ENCODE measurements at regions not wholly inside any gene's neighbourhood (a gene's known extent, or its start where the extent isn't known, plus 50 kb on each side); places are given as distances from the start of the nearest gene placed in this dataset.
"Not testable (repeated sequence)": the region's sequence is repeated elsewhere in the genome, so short reads cannot be mapped to it uniquely, and the experiment has no call there.

- no peak for DNase-seq (ENCODE audit: low spot score)
Observed at GRCh38 chr1:235059221-235059620, 69.4 kb downstream of the TOMM20 start.

GRCh38 chr1:235058695-235059094, 69.9 kb downstream of the TOMM20 start:
- DNase-seq (ENCODE audit: low spot score): no peak

GRCh38 chr1:235057385-235058306, 71.0 kb downstream of the TOMM20 start:
- DNase-seq (ENCODE audit: low spot score): no peak

- no peak for DNase-seq (ENCODE audit: low spot score)
Observed at GRCh38 chr1:235056937-235057336, 71.7 kb downstream of the TOMM20 start.

- DNase-seq (ENCODE audit: low spot score): no peak
Observed at GRCh38 chr1:235054936-235055335, 73.7 kb downstream of the TOMM20 start.

DNA sequence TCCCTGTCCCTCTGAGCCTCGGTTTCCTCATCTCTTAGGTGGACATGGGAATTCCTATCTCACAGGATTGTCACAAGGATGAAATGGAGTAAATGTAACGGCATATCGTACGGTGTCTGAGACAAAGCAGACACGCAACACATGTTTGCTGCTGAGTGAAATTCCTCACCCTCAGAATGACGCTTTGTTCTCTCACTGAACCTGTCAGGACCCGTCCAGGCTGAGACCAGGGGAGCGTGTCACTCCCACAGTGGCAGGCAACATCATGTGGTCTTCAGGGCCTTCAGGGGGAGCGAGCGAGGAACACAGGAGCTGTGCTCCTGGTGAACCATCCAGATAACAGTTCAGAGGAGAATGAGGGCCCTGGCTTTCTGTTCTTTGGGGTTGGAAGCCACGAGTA, 74.2 kb downstream of the TOMM20 start:
- no peak for DNase-seq (ENCODE audit: low spot score)

- no peak for DNase-seq (ENCODE audit: low spot score)
Observed at GRCh38 chr1:235052067-235053008, 76.3 kb downstream of the TOMM20 start.

DNA sequence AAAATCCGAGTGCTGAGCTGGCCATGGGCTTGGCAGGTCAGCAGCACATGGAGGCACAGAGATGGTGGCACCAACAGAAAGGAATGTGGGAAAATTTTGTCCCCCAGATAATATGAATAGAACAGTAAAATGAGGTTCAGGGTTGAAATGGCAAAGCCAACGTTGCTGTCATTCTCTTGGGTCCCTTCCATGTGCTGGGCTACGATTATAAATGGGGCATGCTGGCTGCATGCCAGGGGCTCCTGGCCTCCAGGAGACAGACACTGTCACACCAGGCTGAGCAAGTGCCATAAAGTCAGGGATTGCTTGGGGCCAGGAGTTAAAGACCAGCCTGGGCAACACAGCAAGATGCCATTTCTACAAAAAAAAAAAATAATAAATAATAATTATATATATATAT, 77.1 kb downstream of the TOMM20 start:
- no peak for DNase-seq (ENCODE audit: low spot score)

- no peak for DNase-seq (ENCODE audit: low spot score)
Observed at GRCh38 chr1:235050911-235051360, 77.7 kb downstream of the TOMM20 start.

- not testable (repeated sequence) for DNase-seq (ENCODE audit: low spot score)
Observed at GRCh38 chr1:235049716-235050378, 78.8 kb downstream of the TOMM20 start.

GRCh38 chr1:235049217-235049616, 79.4 kb downstream of the TOMM20 start:
- DNase-seq (ENCODE audit: low spot score): no peak

GRCh38 chr1:235047331-235047871, 81.2 kb downstream of the TOMM20 start:
- no peak for DNase-seq (ENCODE audit: low spot score)

GRCh38 chr1:235045921-235046601, 82.6 kb downstream of the TOMM20 start:
- DNase-seq (ENCODE audit: low spot score): no peak

DNA sequence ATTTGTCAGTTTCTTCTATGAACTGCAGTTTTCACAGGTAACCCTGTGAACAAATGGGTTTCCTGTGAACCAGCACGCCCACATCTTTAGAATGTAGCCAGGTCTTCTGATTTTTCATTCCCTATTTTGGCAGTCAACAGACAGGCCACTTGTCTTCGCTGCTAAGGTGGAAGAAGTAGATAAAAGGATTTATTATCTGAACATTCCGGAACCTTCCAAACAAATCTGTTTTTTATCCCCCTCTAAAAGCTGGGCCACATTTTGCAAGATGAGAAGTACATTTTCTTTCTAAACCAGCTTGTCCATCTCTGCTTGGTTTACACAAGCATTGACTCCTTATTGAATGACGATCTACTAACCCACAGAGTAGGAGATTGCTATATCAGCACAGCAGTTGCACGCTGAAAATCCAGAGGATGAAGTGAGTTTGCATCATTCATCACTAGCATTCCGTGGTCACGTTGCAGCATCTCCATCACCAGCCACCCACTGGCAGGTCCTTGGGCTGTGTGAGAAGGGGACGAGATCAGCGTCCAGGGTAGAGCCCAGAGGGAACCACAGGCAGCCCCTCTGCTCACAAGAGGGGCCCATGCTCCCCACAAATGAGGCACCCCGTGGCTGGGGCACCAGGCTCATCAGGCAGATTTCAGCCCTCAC, 83.5 kb downstream of the TOMM20 start:
- DNase-seq (ENCODE audit: low spot score): no peak

DNA sequence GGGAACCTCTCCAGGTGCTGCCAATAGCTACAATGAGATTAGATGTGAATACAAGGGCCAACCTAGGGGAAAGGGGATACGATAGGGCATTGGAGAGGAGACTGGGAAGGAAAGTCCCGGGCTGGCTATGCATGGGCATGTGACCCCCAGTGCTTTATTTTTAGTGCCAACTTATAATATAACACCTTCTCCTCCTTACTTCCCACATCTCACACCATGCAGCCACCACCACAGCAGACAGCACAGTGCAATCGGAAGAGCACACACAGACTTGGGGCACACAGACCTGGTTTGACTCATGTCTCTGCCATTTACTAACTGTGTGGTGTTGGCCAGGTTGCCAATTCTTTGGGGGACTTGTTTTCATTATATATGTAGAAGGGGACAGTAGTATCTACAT, 85.4 kb downstream of the TOMM20 start:
- no peak for DNase-seq (ENCODE audit: low spot score)

- DNase-seq (ENCODE audit: low spot score): no peak
Observed at GRCh38 chr1:235038701-235039100, 89.9 kb downstream of the TOMM20 start.

DNA sequence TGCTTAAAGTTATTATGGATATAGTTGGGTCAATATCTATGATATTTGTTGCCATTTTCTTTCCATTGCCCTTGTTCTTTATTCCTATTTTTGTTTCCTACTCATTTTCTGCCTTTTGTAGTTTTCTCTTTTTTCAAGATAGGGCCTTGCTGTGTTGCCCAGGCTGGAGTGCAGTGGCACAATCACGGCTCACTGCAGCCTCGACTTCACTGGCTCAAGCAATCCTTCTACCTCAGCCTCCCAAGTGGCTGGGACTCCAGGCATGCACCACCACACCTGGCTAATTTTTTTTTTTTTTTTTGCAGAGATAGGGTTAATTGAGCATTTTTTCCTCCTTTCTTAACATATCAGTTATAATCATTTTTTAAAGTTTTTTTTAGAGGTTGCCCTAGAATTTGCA, 92.7 kb downstream of the TOMM20 start:
- DNase-seq (ENCODE audit: low spot score): no peak

DNA sequence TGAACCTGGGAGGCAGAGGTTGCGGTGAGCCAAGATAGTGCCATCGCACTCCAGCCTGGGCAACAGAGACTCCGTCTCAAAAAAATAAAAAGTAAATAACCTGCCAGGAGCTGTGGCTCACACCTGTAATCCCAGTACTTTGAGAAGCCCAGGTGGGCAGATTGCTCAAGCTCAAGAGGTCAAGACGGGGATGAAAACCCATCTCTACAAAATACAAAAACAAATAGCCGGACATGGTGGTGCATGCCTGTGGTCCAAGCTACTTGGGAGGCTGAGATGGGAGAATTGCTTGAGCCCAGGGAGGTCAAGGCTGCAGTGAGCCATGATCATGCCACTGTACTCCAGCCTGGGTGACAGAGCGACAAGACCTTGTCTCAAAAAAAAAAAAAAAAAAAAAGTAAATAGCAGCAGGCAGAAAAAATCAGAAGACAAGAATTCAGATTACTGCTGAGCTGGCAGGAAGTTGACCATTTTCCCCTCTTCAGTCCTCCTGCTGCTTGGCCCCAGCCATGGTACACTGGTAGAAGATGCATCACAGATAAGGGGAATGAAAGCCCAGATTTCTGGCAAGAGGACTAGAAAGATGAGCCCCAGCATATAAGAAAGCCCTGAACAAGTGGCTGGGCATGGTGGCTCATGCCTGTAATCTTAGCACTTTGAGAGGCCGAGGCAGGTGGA, 97.6 kb downstream of the TOMM20 start:
- DNase-seq (ENCODE audit: low spot score): no peak

DNA sequence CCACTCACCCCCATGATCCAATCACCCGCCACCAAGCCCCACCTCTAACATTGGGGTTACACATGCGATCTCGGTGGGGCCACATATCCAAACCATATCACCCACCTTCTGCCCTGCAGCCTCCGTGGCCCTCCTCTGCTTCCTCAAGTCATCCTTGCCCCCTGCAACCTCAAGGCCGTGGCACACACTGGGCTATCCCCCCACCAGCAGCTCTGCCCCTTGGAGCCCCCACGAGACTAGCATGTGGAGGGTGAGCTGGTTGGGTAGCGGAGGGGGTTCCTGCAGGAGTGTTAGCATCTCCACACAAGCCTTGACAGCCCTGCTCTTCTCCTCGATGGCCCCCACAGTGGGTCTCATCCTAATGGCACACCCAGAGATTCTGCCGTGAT, 100.8 kb downstream of the TOMM20 start:
- no peak for DNase-seq (ENCODE audit: low spot score)

Measured in SW480 (cell line).